ENCODE measurements at regions not wholly inside any gene's neighbourhood (a gene's known extent, or its start where the extent isn't known, plus 50 kb on each side); places are given as distances from the start of the nearest gene placed in this dataset.
"Not testable (repeated sequence)": the region's sequence is repeated elsewhere in the genome, so short reads cannot be mapped to it uniquely, and the experiment has no call there.

GRCh38 chr1:181239086-181239485, 150.6 kb downstream of the IER5 start:
- no peaks in the 10 kb centered on the region for H3K27me3 ChIP-seq (ENCODE audit: insufficient read depth, poor library complexity, severe bottlenecking)

GRCh38 chr1:181246320-181246719, 157.8 kb downstream of the IER5 start:
- H3K36me3 ChIP-seq (ENCODE audit: low read depth); H3K27me3 ChIP-seq (ENCODE audit: insufficient read depth, poor library complexity, severe bottlenecking); H3K4me1 ChIP-seq (ENCODE audit: insufficient read depth, poor library complexity, severe bottlenecking); H3K4me3 ChIP-seq (ENCODE audit: severe bottlenecking); H3K9me3 ChIP-seq (ENCODE audit: severe bottlenecking); ATAC-seq (ENCODE audit: low read depth); DNase-seq (ENCODE audit: low spot score); H3K27ac ChIP-seq (ENCODE audit: poor library complexity, severe bottlenecking): not testable (repeated sequence)

More at GRCh38 chr1:181239086-181239485, 150.6 kb downstream of the IER5 start:
- Histone ChIP-seq H3K27ac (ENCODE audit: poor library complexity, severe bottlenecking) (no peak overlapping the region), H3K4me3 (ENCODE audit: severe bottlenecking) (no peak overlapping the region), H3K4me1 (ENCODE audit: insufficient read depth, poor library complexity, severe bottlenecking) (no peaks in the 10 kb centered on the region), H3K36me3 (ENCODE audit: low read depth) (no peaks in the 10 kb centered on the region), H3K9me3 (ENCODE audit: severe bottlenecking) (no peaks in the 10 kb centered on the region)
- ATAC-seq (ENCODE audit: low read depth) (0 out of 3 replicates have a peak, but pooled peaks have one; percentile 33), DNase-seq (ENCODE audit: low spot score) (no peak)
- no peak for TF ChIP-seq CTCF (IDR thresholded peaks at IDR 0.05; ENCODE audit: poor library complexity, severe bottlenecking)

GRCh38 chr1:181248361-181248760, 159.9 kb downstream of the IER5 start:
- not testable (repeated sequence) for H3K4me3 ChIP-seq (ENCODE audit: severe bottlenecking); ATAC-seq (ENCODE audit: low read depth); H3K36me3 ChIP-seq (ENCODE audit: low read depth); DNase-seq (ENCODE audit: low spot score); H3K9me3 ChIP-seq (ENCODE audit: severe bottlenecking); H3K27me3 ChIP-seq (ENCODE audit: insufficient read depth, poor library complexity, severe bottlenecking); H3K27ac ChIP-seq (ENCODE audit: poor library complexity, severe bottlenecking)
- H3K4me1 ChIP-seq (ENCODE audit: insufficient read depth, poor library complexity, severe bottlenecking) = peaks cover 22% of the 10 kb centered on the region

- TF ChIP-seq CTCF (IDR thresholded peaks at IDR 0.05; ENCODE audit: poor library complexity, severe bottlenecking) = no peak
- no peaks in the 10 kb centered on the region for H3K27me3 ChIP-seq (ENCODE audit: insufficient read depth, poor library complexity, severe bottlenecking)
- H3K36me3 ChIP-seq (ENCODE audit: low read depth) = no peaks in the 10 kb centered on the region
- DNase-seq (ENCODE audit: low spot score) = no peak
- H3K4me1 ChIP-seq (ENCODE audit: insufficient read depth, poor library complexity, severe bottlenecking) = peaks cover 22% of the 10 kb centered on the region
- H3K27ac ChIP-seq (ENCODE audit: poor library complexity, severe bottlenecking) = no peak overlapping the region
- no peaks in the 10 kb centered on the region for H3K9me3 ChIP-seq (ENCODE audit: severe bottlenecking)
- H3K4me3 ChIP-seq (ENCODE audit: severe bottlenecking) = no peak overlapping the region
- ATAC-seq (ENCODE audit: low read depth) = no peak
These were observed 160.7 kb downstream of the IER5 start for GRCh38 chr1:181249186-181249585.

- peaks cover 22% of the 10 kb centered on the region for H3K4me1 ChIP-seq (ENCODE audit: insufficient read depth, poor library complexity, severe bottlenecking)
- H3K27me3 ChIP-seq (ENCODE audit: insufficient read depth, poor library complexity, severe bottlenecking) = no peaks in the 10 kb centered on the region
- no peak overlapping the region for H3K4me3 ChIP-seq (ENCODE audit: severe bottlenecking)
- ATAC-seq (ENCODE audit: low read depth) (no peak), DNase-seq (ENCODE audit: low spot score) (no peak)
- no peaks in the 10 kb centered on the region for H3K36me3 ChIP-seq (ENCODE audit: low read depth)
- H3K27ac ChIP-seq (ENCODE audit: poor library complexity, severe bottlenecking) = no peak overlapping the region
- peaks cover 3% of the 10 kb centered on the region for H3K9me3 ChIP-seq (ENCODE audit: severe bottlenecking)
- no peak for TF ChIP-seq CTCF (IDR thresholded peaks at IDR 0.05; ENCODE audit: poor library complexity, severe bottlenecking)
These were observed 161.5 kb downstream of the IER5 start for GRCh38 chr1:181250038-181250437.

GRCh38 chr1:181251001-181251712, 162.7 kb downstream of the IER5 start:
- H3K4me3 ChIP-seq (ENCODE audit: severe bottlenecking) = no peak overlapping the region
- peaks cover 5% of the 10 kb centered on the region for H3K9me3 ChIP-seq (ENCODE audit: severe bottlenecking)
- peak; percentile 60 for ATAC-seq (ENCODE audit: low read depth)

More at GRCh38 chr1:181251001-181251712, 162.7 kb downstream of the IER5 start:
- DNase-seq (ENCODE audit: low spot score) = no peak
- Histone ChIP-seq H3K36me3 (ENCODE audit: low read depth) (no peaks in the 10 kb centered on the region), H3K4me1 (ENCODE audit: insufficient read depth, poor library complexity, severe bottlenecking) (peaks cover 27% of the 10 kb centered on the region), H3K27me3 (ENCODE audit: insufficient read depth, poor library complexity, severe bottlenecking) (no peaks in the 10 kb centered on the region), H3K27ac (ENCODE audit: poor library complexity, severe bottlenecking) (peak overlapping the region; percentile 75)
- no peak for TF ChIP-seq CTCF (IDR thresholded peaks at IDR 0.05; ENCODE audit: poor library complexity, severe bottlenecking)
